ENCODE measurements at regions not wholly inside any gene's neighbourhood (a gene's known extent, or its start where the extent isn't known, plus 50 kb on each side); places are given as distances from the start of the nearest gene placed in this dataset.

GRCh38 chr7:130922206-130923112 is 188.5 kb upstream of the KLF14 start:
- TF ChIP-seq CTCF (IDR thresholded peaks at IDR 0.05) = no peak
- no peak for TF ChIP-seq ZNF671 (CRISPR knock-in tag; IDR thresholded peaks at IDR 0.05)
- TF ChIP-seq CBFB (CRISPR knock-in tag; IDR thresholded peaks at IDR 0.05; ENCODE audit: low read depth) = no peak
- TF ChIP-seq SP1 (CRISPR knock-in tag; conservative IDR thresholded peaks at IDR 0.05) = no peak
- TF ChIP-seq NR3C1 (CRISPR knock-in tag; conservative IDR thresholded peaks at IDR 0.05; ENCODE audit: low read depth) = no peak
- no peak for TF ChIP-seq IRF2 (CRISPR knock-in tag; IDR thresholded peaks at IDR 0.05; ENCODE audit: borderline replicate concordance, low read depth)
- no peak for TF ChIP-seq GABPB1 (CRISPR knock-in tag; IDR thresholded peaks at IDR 0.05)
- no peak for TF ChIP-seq ZNF138 (CRISPR knock-in tag; conservative IDR thresholded peaks at IDR 0.05)

All from WTC11 (cell line).